HEK293 (cell line): ENCODE measurements at regions not wholly inside any gene's neighbourhood (a gene's known extent, or its start where the extent isn't known, plus 50 kb on each side); places are given as distances from the start of the nearest gene placed in this dataset.

ENCODE experiments used
- CTCF ChIA-PET: fragments of 350-600 bp; formaldehyde crosslinking; extraction: SDS; loops from one replicate; lab custom pipeline; 2021; ENCODE audit warnings: antibody characterized with exemption; lab: Yijun Ruan, JAX
- POLR2A ChIA-PET: fragments of 300-600 bp; formaldehyde crosslinking; extraction: SDS; loops from one replicate; lab custom pipeline; 2020; ENCODE audit warnings: antibody characterized with exemption, inconsistent platforms; lab: Yijun Ruan, JAX
- H3K27ac ChIP-seq: fragments of 200-500 bp; sonication (Bioruptor generic); 2 replicates; pipeline ENCODE4 v1.5.1; 2014; ENCODE audit warnings: low read depth, low read length, control low read depth, inconsistent platforms; ENCODE audit errors: extremely low read depth
- H3K36me3 ChIP-seq, 2 experiments: fragments of 200-500 bp in 1 of 2; sonication (Bioruptor generic) in 1 of 2; 1 replicate in 1 of 2; 2 replicates in 1 of 2; pipeline ENCODE4 v1.5.1; 2014 to 2017; ENCODE audit warnings: inconsistent platforms in 2 of 2, low read length in 2 of 2; ENCODE audit not compliant: control insufficient read depth in 2 of 2, insufficient read depth in 1 of 2
- H3K4me1 ChIP-seq: fragments of 200-500 bp; sonication (Bioruptor generic); 2 replicates; pipeline ENCODE4 v1.5.1; 2014; ENCODE audit warnings: mild to moderate bottlenecking, low read length, inconsistent platforms; ENCODE audit not compliant: control insufficient read depth, insufficient read depth
- H3K4me3 ChIP-seq: 2 replicates; pipeline ENCODE4 v1.5.1; 2011; ENCODE audit warnings: low read depth, mild to moderate bottlenecking, control low read depth, low read length, moderate library complexity
- H3K9me3 ChIP-seq: fragments of 200-500 bp; sonication (Bioruptor generic); 2 replicates; pipeline ENCODE4 v1.5.1; 2014; ENCODE audit warnings: low read depth, low read length, inconsistent platforms; ENCODE audit not compliant: control insufficient read depth, insufficient read depth
- EGR2 ChIP-seq: fragments of 450-650 bp; formaldehyde crosslinking; IDR thresholded peaks from 2 replicates; pipeline ENCODE4 v1.5.1; 2016; ENCODE audit warnings: low read depth, missing biosample characterization, missing genetic modification characterization
- GLIS1 ChIP-seq: fragments of 450-650 bp; formaldehyde crosslinking; IDR thresholded peaks from 2 replicates; pipeline ENCODE4 v1.5.1; 2016; ENCODE audit warnings: missing biosample characterization, missing genetic modification characterization
- KLF1 ChIP-seq: fragments of 450-650 bp; formaldehyde crosslinking; IDR thresholded peaks from 2 replicates; pipeline ENCODE4 v1.5.1; 2016; ENCODE audit warnings: missing biosample characterization, missing genetic modification characterization
- KLF8 ChIP-seq: fragments of 450-650 bp; formaldehyde crosslinking; IDR thresholded peaks from 2 replicates; pipeline ENCODE4 v1.5.1; 2016; ENCODE audit warnings: missing biosample characterization, missing genetic modification characterization
- MZF1 ChIP-seq: fragments of 450-650 bp; formaldehyde crosslinking; IDR thresholded peaks from 2 replicates; pipeline ENCODE4 v1.5.1; 2017; ENCODE audit warnings: missing biosample characterization, missing genetic modification characterization, borderline replicate concordance
- ZBTB49 ChIP-seq: fragments of 450-650 bp; formaldehyde crosslinking; IDR thresholded peaks from 2 replicates; pipeline ENCODE4 v1.5.1; 2016; ENCODE audit warnings: missing biosample characterization, missing genetic modification characterization, low read depth
- ZEB2 ChIP-seq: fragments of 450-650 bp; formaldehyde crosslinking; IDR thresholded peaks from 2 replicates; pipeline ENCODE4 v1.5.1; 2016; ENCODE audit warnings: missing biosample characterization, missing genetic modification characterization
- ZFP37 ChIP-seq: fragments of 450-650 bp; formaldehyde crosslinking; IDR thresholded peaks from 2 replicates; pipeline ENCODE4 v1.5.1; 2016; ENCODE audit warnings: missing biosample characterization, missing genetic modification characterization
- ZFP41 ChIP-seq: fragments of 450-650 bp; formaldehyde crosslinking; IDR thresholded peaks from 2 replicates; pipeline ENCODE4 v1.5.1; 2016; ENCODE audit warnings: missing biosample characterization, missing genetic modification characterization, borderline replicate concordance
- ZNF175 ChIP-seq: fragments of 450-650 bp; formaldehyde crosslinking; IDR thresholded peaks from 2 replicates; pipeline ENCODE4 v1.5.1; 2016; ENCODE audit warnings: missing biosample characterization, missing genetic modification characterization
- ZNF184 ChIP-seq: fragments of 450-650 bp; IDR thresholded peaks from 2 replicates; pipeline ENCODE4 v1.5.1; 2018; ENCODE audit warnings: missing biosample characterization, mild to moderate bottlenecking, missing genetic modification characterization
- ZNF26 ChIP-seq: fragments of 450-650 bp; formaldehyde crosslinking; IDR thresholded peaks from 2 replicates; pipeline ENCODE4 v1.5.1; 2016; ENCODE audit warnings: missing biosample characterization, missing genetic modification characterization
- ZNF266 ChIP-seq: fragments of 450-650 bp; formaldehyde crosslinking; IDR thresholded peaks from 2 replicates; pipeline ENCODE4 v1.5.1; 2016; ENCODE audit warnings: missing biosample characterization, missing genetic modification characterization, low read depth
- ZNF280D ChIP-seq: fragments of 450-650 bp; formaldehyde crosslinking; IDR thresholded peaks from 2 replicates; pipeline ENCODE4 v1.5.1; 2016; ENCODE audit warnings: missing biosample characterization, missing genetic modification characterization
- ZNF324 ChIP-seq: fragments of 450-650 bp; formaldehyde crosslinking; IDR thresholded peaks from 2 replicates; pipeline ENCODE4 v1.5.1; 2016; ENCODE audit warnings: missing biosample characterization, missing genetic modification characterization
- ZNF335 ChIP-seq: fragments of 450-650 bp; formaldehyde crosslinking; conservative IDR thresholded peaks from 2 replicates; pipeline ENCODE4 v1.5.1; 2016; ENCODE audit warnings: missing biosample characterization, missing genetic modification characterization
- ZNF433 ChIP-seq: fragments of 450-650 bp; formaldehyde crosslinking; IDR thresholded peaks from 2 replicates; pipeline ENCODE4 v1.5.1; 2016; ENCODE audit warnings: missing biosample characterization, missing genetic modification characterization, low read depth
- ZNF488 ChIP-seq: fragments of 450-650 bp; formaldehyde crosslinking; IDR thresholded peaks from 2 replicates; pipeline ENCODE4 v1.5.1; 2016; ENCODE audit warnings: missing biosample characterization, missing genetic modification characterization
- ZNF510 ChIP-seq: fragments of 450-650 bp; formaldehyde crosslinking; IDR thresholded peaks from 2 replicates; pipeline ENCODE4 v1.5.1; 2018; ENCODE audit warnings: mild to moderate bottlenecking, missing genetic modification characterization, missing biosample characterization; ENCODE audit not compliant: insufficient replicate concordance
- ZNF529 ChIP-seq: fragments of 450-650 bp; formaldehyde crosslinking; IDR thresholded peaks from 2 replicates; pipeline ENCODE4 v1.5.1; 2017; ENCODE audit warnings: missing genetic modification characterization, missing biosample characterization; ENCODE audit not compliant: insufficient replicate concordance
- ZNF580 ChIP-seq: fragments of 450-650 bp; formaldehyde crosslinking; IDR thresholded peaks from 2 replicates; pipeline ENCODE4 v1.5.1; 2016; ENCODE audit warnings: missing biosample characterization, missing genetic modification characterization
- ZNF624 ChIP-seq: fragments of 450-650 bp; formaldehyde crosslinking; IDR thresholded peaks from 2 replicates; pipeline ENCODE4 v1.5.1; 2017; ENCODE audit warnings: missing biosample characterization, missing genetic modification characterization
- ZNF645 ChIP-seq: fragments of 450-650 bp; formaldehyde crosslinking; IDR thresholded peaks from 2 replicates; pipeline ENCODE4; 2016; ENCODE audit warnings: missing biosample characterization, missing genetic modification characterization
- ZNF658 ChIP-seq: fragments of 450-650 bp; formaldehyde crosslinking; IDR thresholded peaks from 2 replicates; pipeline ENCODE4; 2016; ENCODE audit warnings: missing biosample characterization, missing genetic modification characterization
- ZNF707 ChIP-seq: fragments of 450-650 bp; formaldehyde crosslinking; IDR thresholded peaks from 2 replicates; pipeline ENCODE4 v1.5.1; 2016; ENCODE audit warnings: missing biosample characterization, missing genetic modification characterization
- ZNF785 ChIP-seq: fragments of 450-650 bp; formaldehyde crosslinking; IDR thresholded peaks from 2 replicates; pipeline ENCODE4 v1.5.1; 2016; ENCODE audit warnings: missing biosample characterization, missing genetic modification characterization

- Histone ChIP-seq H3K9me3 (no peaks in the 10 kb centered on the region), H3K4me1 (no peaks in the 10 kb centered on the region), H3K27ac (no peak overlapping the region), H3K4me3 (no peak overlapping the region), H3K36me3 (no peaks in the 10 kb centered on the region)
- ChIA-PET POLR2A (no interaction called here), CTCF (interaction anchor here (0.6 to 0.7 kb wide), 2 partner anchors 53 to 1172 kb away, joined by 3 read pairs; no protein-coding TSS in a partner anchor)
- TF ChIP-seq ZNF433 (no peak), ZNF624 (no peak), ZNF184 (tag by site-specific recombination) (no peak), ZFP37 (tag by site-specific recombination) (no peak), KLF1 (tag by site-specific recombination) (no peak), ZNF488 (tag by site-specific recombination) (no peak), ZNF707 (tag by site-specific recombination) (no peak), GLIS1 (tag by site-specific recombination) (no peak), ZNF580 (no peak), ZEB2 (no peak), ZNF175 (no peak), ZNF335 (tag by site-specific recombination) (no peak), ZNF280D (tag by site-specific recombination) (no peak), KLF8 (tag by site-specific recombination) (no peak), ZNF510 (tag by site-specific recombination) (no peak), ZNF785 (tag by site-specific recombination) (no peak), ZFP41 (tag by site-specific recombination) (no peak), ZNF26 (tag by site-specific recombination) (no peak), ZNF324 (no peak), EGR2 (tag by site-specific recombination) (no peak)
These were observed 139.0 kb downstream of the DCK start for GRCh38 chr4:71132486-71132885.

- Histone ChIP-seq H3K9me3 (no peaks in the 10 kb centered on the region), H3K27ac (no peak overlapping the region), H3K4me3 (no peak overlapping the region), H3K4me1 (no peaks in the 10 kb centered on the region), H3K36me3 (no peaks in the 10 kb centered on the region)
- ChIA-PET POLR2A (no interaction called here), CTCF (interaction anchor here (0.6 kb wide), 2 partner anchors 18 to 154 kb away, joined by 3 to 4 read pairs; no protein-coding TSS in a partner anchor)
- no peak for TF ChIP-seq MZF1 (tag by site-specific recombination)
- no peak for TF ChIP-seq ZBTB49
- TF ChIP-seq ZNF645 (tag by site-specific recombination), result no peak
- no peak for TF ChIP-seq ZNF529 (tag by site-specific recombination)
- no peak for TF ChIP-seq ZNF658 (tag by site-specific recombination)
- no peak for TF ChIP-seq ZNF266 (tag by site-specific recombination)
These were observed 140.0 kb downstream of the DCK start for GRCh38 chr4:71133491-71133890.
